NK-92 treated with Interleukin-12 subunit alpha and Interleukin-12 subunit beta, amount 100 ng/mL, for 24 hours (cell line): ENCODE measurements at regions not wholly inside any gene's neighbourhood (a gene's known extent, or its start where the extent isn't known, plus 50 kb on each side); places are given as distances from the start of the nearest gene placed in this dataset.

Experiments
- DNase-seq: peaks from one replicate; lab custom pipeline; 2025; lab: John Stamatoyannopoulos, UW

DNA sequence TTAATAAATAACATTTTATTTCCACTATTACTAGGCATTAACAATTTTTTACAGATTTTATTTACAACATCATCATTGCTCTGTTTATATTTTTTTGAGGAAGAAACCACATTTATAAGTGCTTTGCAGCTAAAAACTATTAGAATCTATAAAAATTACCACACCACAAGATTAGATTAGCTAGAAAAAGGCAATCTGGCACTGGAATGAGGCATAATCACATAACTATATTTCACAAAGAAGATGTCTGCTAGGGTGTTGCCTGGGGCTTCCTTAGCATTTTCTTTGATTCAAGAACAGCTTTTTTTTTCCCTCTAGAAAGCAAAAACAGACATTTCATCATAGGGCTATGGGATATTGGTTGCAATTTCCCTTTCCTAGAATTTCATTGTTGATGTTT is 2169.2 kb downstream of the MRPL39 start:
- DNase-seq, result no peak

DNA sequence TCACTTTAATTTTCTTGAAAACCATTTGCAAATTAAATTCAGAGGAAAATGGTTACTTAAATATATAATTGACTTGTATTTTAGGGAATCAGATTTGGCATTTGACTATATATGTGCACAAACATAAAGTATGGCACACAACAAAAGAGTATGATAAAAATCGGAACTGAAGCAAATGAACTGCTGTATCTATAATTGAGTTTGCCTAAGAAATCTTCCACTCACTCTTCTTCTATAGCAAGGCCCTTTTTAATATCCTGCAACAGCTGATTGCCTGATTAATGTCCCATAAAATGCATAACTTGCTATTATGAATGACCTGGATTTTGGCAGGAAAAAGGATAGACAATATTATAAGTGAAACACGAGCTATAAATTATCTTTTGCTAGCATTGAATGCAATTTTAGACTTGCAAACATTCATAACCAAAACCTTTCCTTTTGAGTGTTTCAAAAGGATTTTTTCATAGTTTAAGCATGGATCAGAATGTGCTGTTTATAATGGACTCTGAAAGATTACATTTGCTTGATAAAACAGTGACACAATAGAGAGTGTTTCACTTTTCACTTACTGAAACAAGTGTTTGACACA is 2204.3 kb downstream of the MRPL39 start:
- no peak for DNase-seq

DNA sequence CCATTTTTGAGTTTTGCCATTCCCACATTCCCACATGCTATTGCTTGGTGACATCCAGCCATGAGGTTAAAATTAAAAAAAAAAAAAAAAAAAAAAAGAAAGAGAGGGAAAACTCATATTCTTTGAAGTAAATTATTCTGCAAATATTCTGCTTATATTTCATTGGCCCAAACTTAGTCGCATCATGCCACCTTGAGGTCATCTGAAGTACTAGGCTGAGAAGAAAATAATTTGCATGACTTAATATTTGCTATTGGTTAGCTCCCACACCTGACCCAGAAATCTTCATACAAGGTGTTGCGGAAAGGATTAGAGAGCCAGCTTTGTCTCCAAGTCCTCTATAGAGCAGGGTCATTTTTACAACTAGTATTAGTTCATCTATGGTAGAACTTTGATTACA is 2206.0 kb downstream of the MRPL39 start:
- no peak for DNase-seq

DNA sequence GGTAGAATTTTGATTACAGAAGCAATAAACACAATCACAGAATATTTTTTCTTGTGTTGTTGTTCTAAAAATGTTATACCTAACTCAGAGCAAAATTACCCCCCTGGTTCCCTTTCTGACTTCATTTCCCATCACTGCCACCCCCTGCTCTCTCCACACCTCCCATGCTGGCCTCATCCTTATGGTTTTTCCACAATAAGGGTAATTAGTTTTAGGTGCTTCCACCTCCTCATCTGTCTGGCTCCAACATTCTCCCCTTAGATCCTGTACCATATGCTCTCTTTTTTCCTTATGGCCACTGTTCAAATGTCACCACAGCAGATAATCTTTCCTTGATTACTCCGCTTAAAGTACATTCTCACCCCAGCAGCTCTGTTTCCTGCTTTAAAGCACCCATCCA is 2208.6 kb downstream of the MRPL39 start:
- no peak for DNase-seq

DNA sequence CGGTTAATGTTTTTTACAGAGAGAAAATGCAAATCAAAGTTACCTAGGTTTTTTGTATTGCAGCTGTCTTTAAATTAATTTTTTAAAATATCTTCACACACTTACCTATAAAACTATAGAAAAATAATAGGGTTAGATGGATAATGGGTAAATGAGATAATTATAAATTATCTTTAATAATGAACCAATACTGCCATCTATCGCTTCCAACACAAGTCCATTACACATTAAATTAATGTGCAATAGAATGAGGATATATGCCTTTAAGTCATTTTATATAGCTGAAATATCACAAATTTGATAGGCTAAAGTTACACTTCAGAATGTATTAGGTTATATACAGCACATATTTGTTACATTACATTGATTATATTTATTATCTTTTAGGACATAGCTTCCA is 2212.8 kb downstream of the MRPL39 start:
- no peak for DNase-seq

DNA sequence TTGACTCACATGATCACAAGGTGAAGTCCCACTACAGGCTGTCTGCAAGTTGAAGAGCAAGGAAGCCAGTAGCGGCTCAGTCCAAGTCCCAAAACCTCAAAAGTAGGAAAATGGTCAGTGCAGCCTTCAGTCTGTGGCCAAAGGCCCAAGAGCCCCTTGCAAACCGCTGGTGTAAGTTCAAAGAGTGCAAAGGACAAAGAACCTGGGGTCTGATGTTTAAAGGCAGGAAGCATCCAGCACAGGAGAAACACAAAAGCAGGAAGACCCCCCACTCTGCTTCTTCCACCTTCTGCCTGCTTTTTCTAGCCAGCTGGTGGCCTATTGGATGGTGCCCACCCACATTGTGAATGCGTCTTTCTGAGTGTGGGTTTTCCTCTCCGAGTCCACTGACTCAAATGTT is 2222.6 kb downstream of the MRPL39 start:
- no peak for DNase-seq

DNA sequence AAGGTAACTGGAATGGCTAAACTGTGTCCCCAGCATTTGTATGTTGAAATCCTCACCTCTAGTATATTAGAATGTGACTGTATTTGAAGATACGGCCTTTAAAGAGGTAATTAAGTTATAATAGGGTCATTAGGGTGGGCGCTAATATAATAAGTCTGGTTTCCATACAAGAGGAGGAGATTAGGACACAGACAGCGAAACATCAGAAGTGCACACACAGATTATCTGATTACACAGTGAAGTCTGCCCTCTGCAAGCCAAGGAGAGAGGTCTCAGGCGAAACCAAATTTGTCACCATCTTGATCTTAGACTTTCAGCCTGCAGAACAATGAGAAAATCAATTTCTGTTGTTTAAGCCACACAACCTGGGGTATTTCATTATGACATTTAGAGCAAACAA is 2233.1 kb downstream of the MRPL39 start:
- DNase-seq, result no peak

DNA sequence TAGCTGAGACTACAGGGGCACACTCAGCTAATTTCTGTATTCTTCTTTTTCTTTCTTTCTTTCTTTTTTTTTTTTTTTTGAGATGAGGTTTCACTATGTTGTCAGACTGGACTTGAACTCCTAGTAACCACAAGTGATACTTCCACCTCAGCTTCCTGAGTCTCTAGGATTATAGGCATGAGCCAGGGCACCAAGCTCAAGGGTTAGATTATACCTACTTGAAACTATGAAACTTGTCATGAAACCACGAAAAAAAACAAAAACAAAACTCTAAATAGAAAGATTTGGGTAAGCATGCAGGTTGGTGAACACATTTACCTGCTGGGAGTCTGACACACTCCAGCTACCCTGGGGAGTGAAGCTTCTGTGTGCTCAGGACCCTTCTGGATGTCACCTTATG is 2250.4 kb downstream of the MRPL39 start:
- DNase-seq, result no peak

DNA sequence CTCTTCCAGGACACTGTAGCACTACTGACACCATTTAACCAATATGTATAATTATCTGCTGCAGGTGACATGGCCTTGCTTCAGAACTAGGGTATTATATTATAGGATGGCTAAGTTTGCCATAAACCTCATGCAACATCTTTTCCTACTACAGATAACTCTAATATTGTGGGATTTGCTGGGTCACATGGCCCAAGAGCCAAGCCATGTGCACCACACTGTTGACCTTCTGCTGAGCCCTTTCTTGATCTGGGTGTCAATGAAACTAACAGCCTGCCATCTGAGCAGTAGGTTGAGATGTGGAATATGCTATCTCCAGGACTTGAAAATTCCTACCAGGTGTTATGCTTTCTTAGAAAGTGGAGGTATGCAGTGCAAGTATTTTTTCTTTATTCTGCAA is 2291.1 kb downstream of the MRPL39 start:
- no peak for DNase-seq

DNA sequence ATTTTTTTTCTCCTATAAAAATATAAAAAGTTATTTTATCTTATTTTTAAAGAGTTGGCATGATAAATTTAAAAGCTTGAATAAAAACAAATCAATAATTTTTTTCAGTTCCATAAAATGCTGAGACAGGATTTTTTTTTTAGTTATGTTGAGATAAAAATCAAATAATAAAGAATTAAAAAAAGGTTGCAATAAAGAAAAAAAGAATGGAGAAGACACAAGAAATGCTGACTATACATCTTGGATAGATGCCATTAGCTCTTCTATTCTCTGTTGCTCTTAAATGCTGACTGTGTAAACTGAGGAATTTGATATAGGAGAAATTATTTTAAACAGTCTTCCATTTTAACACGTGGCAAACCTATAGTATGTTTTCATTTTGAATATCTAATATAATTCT is 2298.5 kb downstream of the MRPL39 start:
- DNase-seq, result no peak

DNA sequence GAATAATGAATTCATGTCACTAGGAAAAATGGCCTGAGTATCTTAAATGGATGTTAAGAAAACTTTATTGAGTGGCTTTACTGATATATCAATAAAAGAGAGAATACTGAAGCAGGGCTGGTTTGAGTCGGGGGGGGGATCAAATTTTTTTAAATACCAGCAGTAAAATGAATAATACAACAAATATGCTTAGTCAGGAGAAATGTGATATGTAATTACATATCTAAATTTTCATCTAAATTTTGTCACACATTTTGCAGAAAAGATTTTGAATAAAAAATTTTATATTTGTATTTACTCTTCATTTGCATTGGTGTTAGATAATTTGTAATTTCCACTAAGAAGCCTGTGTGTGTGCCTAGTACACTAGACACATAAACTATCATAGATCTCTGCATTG is 2300.2 kb downstream of the MRPL39 start:
- no peak for DNase-seq

DNA sequence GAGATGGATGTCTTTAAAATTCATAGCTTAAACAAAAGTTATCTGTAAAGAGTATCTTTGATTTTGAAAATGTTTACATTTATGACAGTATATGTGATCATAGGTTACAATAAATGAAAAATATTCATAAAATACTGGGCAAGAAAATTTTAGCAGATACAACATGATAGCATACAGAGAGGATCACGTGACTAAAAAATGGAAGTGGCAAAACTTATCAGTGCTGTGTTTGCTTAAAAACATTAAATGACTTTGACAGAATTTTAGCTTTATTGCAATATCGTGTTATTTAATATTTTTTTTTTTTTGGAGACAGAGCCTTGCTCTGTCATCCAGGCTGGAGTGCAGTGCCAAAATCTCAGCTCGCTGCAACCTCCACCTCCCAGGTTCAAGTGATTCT is 2294.1 kb downstream of the NCAM2 start:
- DNase-seq, result no peak

DNA sequence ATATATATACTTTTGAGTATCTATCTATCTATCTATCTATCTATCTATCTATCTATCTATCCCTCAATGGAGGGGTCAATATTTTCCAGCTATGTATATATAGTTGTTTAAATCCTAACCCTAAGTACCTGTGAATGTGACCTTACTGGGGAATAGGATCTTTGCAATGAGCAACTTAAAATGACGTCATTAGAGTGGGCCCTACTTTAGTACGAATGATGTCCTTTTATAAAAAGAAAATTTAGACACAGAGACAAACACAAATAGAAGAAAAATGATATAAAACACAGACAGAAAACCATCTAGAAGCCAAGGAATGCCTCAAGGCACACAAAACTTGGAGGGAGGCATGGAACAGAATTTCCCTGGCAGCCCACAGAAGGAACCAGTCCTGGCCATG is 2283.7 kb downstream of the NCAM2 start:
- no peak for DNase-seq

DNA sequence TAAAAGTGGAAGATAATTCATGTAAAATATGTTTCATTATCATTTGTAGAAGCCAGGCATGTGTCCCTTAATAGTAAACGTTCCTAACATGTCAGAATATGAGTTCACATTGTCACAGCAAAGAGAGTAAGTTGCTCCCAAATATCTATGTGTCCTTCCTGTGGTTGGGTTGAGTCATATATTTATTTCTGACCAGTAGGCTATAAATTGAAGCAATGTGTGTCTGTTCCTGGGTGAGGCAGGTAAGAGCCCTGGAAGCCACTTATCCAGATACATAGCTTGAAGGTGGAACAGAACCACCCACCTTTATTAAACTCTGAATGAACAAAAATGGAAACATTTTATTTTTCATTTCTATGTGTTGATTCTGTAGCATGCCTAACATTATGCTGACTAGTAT is 2251.6 kb downstream of the NCAM2 start:
- no peak for DNase-seq

DNA sequence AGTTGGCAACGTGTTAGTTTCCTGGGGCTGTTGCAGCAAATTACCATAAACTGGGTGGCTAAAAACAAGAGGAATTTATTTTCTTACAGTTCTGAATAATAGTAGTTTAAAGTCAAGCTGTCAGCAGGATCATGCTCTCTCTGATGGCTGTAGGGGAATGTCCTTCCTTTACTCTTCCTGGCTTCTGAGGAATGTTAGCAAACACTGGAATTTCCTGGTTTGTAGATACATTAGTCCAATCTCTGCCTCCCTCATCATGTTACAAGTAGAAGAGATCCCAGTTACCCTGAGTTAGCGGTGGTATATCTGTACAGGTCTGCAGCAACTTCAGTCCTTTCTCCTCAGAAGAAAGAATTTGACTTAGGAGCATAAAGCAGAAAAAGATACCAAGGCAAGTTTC is 2249.1 kb downstream of the NCAM2 start:
- no peak for DNase-seq

DNA sequence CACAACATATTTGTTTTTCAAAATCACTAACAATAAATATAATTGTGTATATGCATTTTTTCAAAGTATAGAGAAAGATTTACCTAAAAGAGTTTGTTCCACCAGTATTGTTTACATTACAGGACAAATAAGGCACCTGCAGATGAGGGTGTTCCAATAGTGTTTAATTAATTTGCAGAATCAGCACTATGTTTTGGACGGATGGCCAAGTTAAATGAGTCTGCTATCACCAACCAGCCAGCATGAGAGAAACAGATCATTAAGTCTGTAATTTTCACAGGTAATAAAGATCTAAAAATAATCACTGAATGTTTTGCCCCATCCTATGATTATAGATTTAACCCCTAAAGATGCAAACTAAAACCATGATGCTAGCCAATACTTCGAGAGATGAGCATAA is 2247.0 kb downstream of the NCAM2 start:
- DNase-seq, result no peak

DNA sequence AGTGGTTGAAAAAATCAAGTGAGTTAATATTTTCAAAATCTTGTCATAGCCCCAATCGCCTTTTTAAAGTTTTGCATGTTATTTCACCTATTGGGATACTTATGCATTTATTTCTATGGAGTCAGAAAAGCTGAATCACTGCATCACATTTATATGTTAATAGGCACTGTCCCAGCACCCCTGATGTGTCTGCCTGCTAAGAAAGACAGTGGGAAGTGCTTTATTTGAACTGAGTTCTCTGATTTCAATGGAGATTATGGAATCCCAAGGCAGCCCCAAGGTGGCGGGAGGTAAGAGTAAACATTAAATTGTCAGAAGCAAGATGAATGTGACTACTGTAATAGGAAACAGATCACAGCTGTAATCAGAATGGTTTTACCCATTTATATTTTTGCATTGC is 2225.7 kb downstream of the NCAM2 start:
- DNase-seq, result no peak

DNA sequence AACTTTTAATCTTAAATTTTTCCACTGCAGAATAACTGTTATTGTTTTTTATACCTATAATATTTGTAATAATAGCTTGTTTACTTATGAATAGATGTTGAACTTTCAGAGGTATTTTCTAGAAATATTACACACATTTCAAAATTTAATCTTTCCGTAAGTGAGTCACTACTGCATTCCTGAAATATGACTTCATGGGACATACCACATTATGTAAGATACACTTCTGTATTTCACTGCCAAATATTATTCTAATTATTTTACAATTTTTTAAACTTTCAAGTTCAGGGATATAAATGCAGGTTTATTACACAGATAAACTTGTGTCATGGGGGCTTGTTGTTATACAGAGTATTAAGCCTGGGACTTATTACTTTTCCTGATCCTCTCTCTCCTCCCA is 2220.5 kb downstream of the NCAM2 start:
- DNase-seq, result no peak

DNA sequence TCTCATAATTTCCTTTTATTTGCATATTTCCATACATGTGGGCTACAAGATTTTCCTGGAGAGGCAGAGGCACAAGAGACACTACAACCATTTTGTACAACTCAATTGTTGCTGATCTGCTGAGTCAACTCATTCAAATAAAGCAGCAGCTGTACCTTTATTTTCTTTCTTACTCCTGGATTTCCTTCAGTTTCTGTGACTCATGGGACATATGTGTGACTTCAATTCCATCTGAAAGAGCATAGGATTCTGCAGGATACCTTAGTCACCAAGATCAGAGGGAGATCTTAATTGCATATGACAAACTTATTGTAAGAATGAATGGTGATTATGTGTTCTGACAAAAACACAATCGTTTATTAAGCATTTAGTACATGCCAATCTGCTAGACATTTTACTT is 2219.4 kb downstream of the NCAM2 start:
- DNase-seq, result no peak

DNA sequence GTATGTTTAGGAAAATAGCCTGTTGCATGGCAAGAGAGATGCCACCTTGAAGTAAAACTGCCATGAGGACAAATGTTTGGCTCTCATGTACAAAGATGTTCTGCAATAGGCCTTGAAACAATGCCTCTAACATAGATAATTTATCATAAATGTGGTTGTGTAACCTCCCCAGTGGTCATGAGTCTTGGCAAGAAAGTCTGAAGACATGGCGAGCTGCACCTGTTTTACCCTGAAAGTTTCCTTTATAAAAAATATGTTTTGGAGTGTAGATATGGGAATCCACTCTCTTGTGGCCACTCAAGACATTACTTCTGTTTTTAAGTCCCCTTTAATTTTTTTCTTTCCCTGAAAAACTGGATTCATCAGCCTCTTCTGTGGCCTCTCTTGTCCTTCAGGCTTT is 2217.1 kb downstream of the NCAM2 start:
- DNase-seq, result no peak
